ENCODE measurements at regions not wholly inside any gene's neighbourhood (a gene's known extent, or its start where the extent isn't known, plus 50 kb on each side); places are given as distances from the start of the nearest gene placed in this dataset.
"Not testable (repeated sequence)": the region's sequence is repeated elsewhere in the genome, so short reads cannot be mapped to it uniquely, and the experiment has no call there.

DNA sequence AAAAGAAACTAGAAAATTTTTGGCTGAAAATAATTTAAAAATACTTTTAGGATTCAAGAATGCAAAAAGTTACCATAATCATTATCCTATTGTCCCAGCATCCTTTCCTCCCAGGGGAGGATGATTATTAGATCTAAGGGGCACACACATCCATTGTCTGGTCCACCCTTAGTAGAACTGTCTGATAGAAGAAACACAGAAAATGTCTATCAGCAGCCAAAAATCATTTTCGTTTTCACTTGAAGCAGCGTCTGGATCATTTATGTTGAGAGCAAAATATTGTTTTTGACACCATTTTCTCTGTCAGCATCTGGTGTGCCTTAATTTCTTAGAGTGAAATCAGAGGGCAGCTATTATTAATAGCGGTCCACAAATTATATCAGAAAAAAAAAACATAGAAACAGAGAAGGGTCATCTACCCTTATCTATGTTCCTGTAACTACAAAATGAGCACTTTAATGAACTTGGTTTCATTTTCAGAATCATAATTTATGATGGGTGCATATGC lies 446.3 kb downstream of the TRAM1L1 start:
- DNase-seq = no peak

DNA sequence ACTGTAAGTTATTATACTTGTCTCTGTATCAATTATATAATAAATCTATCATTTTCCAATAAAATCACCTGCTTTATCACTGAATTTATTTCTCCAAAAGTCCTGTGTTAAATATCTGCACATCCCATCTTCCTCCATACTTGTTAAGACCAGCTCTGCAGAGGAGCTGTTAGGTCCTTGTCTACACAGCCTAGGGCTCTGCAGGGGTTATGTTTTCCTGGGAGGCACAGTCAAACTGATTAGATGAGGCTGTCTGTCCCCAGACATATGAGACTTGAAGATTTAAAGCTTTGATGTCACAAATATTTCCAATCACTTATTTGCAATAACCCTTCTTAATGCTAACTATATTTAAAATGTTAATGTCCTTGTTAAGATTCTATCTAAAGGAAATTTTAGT lies 446.8 kb downstream of the TRAM1L1 start:
- DNase-seq = no peak

DNA sequence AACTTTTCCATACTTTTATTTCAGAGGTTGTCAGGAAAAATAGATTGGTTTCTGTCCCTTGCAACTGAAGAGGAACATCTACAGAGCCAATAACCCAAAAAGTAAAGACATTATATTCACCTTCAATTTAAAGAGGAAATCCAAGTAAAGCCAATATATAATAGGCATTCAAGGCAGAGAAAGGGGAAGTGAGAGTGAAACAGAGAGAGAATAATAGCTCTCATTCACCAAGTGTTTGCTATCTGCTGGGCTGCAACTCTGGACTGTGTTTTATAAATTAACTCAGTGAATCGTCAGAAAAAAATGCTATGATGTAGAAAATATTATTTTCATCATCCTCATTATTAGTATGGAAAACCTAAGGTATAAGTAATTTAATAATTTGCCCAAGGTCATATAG lies 448.5 kb downstream of the TRAM1L1 start:
- no peak for DNase-seq

DNA sequence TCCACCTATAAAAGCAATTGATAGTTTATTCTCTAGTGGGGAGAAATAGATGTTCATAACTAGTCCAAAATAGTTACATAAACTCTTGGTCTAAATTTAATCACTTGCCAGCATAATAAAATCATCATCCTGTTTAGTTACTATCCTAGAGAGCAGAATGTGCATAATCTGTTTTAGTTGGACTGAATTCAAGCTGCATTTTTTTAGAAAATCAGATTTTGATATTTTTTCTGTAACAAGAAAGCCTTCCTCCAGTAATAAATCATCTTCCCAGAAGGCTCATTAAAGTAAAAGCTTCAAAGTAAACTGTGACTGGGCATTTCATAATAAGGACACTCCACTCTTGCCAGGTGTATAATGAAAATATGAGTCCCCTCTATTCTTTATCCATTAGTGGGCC lies 453.1 kb downstream of the TRAM1L1 start:
- DNase-seq = no peak

DNA sequence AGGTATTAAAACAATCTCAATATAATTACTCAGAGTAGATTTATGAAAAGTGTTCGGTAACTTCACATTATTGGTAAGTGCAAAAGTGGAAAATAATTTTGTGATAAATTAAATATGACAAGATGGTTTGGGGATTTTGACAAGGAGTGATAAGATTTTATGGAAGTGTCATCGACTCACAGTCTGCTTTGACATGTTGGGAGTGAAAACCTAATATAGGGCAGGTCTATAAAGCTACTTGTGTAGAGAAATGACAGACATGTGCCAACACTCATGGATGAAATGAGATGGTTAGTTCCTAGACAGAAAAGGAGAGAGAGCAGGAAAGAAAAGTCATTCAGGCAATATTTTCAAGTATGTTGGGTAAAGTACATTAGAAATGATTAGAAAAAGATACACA lies 456.8 kb downstream of the TRAM1L1 start:
- DNase-seq = no peak

DNA sequence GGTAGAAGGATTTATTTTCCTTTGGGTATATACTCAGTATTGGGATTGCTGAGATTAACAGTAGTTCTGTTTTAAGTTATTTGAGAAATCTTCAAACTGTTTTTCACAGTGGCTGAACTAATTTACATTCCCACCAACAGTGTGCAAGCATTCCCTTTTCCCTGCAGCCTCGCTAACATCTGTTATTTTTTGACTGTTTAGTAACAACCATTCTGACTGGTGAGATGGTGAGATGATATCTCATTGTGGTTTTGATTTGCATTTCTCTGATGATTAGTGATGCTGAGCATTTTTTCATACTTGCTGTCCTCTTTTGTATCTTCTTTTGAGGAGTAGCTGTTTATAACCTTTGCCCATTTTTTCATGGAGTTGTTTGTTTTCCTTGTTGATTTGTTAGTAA lies 457.8 kb downstream of the TRAM1L1 start:
- DNase-seq = no peak

DNA sequence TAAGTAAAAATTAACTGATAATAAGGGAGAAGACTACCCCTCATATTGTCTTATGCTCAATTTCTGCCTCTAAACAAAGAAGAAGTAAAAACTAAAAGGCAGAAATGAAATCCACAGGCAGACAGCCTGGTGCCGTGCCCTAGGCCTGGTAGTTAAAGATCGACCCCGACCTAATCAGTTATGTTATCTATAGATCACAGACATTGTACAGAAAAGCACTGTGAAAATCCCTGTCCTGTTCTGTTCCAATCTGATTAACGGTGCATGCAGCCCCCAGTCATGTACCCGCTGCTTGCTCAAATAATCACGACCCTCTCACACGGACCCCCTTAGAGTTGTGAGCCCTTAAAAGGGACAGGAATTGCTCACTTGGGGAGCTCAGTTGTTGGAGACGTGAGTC lies 465.9 kb downstream of the TRAM1L1 start:
- not testable (repeated sequence) for DNase-seq

DNA sequence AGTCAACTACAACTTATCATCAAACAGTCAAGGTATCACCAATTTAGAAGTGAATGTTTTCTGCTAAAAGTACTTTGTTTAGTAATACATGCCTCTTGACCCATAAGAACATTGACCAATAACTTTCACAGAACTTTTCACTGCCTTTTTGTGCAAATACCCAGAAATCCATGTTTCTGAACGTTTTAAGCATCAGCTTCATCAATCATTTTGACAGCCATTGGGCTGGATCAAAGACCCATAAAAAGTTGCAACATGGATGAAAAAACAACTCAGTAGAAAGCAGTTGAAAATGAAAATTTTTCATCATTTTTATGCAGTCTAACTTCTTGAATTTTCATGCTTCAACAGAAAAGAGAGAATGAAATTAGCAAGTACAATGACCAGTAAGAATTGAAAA lies 466.7 kb downstream of the TRAM1L1 start:
- no peak for DNase-seq

DNA sequence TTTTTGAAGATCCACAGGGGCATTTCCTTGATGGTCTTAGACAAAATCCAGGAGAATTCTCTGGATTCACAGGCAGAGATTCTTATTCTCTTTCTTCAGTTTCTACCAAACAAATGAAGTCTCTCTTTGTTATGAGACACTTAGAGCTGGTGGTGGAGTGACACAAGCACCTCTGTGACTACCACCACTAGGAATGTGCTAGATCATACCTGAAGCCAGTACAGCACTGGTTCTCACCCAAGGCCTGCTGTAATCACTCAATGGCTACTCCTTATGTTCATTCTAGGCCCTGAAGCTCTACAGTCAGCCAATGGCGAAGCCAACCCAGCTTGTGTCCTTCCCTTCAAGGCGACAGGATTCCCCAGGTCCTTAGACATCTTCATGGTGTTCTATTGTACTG lies 482.3 kb downstream of the TRAM1L1 start:
- no peak for DNase-seq

DNA sequence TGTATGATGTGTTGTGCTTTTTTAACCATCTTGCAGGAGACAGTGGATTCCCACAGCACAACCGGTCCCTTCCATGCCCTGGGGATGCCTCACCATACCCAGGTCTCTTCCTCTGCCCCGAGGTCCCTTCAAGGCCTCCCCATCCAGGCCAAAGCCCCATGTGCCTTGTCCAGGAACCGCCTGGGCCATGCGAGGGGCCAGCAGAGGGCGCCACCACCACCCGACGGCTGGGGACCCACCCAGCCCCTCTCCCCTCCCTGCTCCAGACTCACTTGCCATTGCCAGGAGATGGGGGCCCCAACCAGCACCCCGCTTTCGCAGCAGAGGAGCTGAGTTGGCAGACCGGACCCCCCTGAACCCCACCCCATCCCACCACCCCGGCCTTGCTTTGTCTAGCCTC lies 485.5 kb downstream of the TRAM1L1 start:
- no peak for DNase-seq

DNA sequence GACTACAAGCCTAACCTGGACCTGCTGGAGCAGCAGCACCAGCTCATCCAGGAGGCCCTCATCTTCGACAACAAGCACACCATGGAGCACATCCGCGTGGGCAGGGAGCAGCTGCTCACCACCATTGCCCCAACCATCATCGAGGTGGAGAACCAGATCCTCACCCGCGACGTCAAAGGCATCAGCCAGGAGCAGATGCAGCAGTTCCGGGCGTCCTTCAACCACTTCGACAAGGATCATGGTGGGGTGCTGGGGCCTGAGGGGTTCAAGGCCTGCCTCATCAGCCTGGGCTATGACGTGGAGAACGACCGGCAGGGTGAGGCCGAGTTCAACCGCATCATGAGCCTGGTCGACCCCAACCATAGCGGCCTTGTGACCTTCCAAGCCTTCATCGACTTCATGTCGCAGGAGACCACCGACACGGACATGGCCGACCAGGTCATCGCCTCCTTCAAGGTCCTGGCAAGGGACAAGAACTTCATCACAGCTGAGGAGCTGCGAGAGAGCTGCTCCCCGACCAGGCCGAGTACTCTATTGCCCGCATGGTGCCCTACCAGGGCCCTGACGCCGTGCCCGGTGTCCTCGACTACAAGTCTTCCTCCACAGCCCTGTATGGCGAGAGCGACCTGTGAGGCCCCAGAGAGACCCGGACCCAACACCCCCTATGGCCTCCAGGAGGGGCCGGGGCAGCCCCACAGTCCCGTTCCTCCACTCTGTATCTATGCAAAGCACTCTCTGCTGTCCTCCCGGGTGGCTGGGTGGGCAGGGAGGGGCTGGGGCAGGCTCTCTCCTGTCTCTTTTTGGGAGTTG lies 486.2 kb downstream of the TRAM1L1 start:
- no peak for DNase-seq

DNA sequence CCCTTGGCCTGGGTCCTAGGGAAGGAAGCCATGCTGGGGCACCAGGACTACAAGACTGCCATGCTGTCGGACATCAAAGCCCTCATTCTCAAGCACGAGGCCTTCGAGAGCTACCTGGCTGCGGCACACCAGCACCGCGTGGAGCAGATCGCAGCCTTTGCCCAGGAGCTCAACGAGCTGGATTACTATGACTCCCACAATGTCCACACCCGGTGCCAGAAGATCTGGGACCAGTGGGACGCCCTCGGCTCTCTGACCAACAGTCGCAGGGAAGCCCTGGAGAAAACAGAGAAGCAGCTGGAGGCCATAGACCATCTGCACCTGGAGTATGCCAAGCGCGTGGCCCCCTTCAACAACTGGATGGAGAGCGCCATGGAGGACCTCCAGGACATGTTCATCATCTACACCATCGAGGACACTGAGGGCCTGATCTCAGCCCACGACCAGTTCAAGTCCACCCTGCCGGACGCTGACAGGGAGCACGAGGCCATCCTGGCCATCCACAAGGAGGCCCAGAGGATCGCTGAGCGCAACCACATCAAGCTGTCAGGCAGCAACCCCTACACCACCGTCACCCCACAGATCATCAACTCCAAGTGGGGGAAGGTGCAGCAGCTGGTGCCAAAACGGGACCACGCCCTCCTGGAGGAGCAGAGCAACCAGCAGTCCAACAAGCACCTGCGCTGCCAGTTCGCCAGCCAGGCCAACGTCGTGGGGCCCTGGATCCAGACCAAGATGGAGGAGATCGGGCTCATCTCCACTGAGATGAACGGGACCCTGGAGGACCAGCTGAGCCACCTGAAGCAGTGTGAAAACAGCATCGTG lies 487.0 kb downstream of the TRAM1L1 start:
- no peak for DNase-seq

DNA sequence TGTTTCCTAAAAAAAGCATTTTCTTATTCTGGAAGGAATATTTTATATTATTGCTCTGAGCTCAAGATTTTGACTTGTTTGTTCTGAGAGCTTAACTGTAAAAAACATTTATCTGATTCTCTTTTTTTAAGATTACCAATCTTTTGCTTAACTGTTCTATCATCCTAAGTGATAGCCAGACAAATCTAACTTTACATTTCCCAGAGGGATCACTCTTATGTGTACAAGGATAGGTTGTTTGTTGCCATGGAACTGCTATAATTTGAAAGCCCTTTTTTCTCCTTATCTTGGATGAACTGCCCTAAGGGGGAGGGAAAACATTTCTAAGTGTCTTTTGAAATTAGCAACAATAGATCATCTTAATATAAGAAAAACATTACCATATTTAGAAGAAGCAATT lies 494.7 kb downstream of the TRAM1L1 start:
- DNase-seq = no peak

DNA sequence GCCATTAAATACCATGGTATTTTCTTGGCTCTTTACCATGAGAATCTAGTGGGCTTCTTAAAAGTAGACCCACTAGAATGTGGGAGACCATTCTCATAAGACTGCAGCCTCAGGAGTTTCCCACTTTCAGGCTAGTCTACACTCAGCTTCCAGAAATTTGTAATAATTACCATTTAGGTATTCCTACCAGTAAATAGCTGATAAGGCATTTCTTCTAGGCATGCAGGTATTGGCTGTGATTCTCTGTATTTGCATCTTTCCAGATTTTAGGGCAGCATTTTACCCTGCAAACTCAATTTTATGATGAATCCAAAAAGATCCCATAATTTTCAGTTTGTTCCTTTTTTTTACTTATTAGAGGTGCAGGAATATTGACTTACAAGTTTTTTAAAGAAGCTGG lies 496.6 kb downstream of the TRAM1L1 start:
- DNase-seq = no peak

DNA sequence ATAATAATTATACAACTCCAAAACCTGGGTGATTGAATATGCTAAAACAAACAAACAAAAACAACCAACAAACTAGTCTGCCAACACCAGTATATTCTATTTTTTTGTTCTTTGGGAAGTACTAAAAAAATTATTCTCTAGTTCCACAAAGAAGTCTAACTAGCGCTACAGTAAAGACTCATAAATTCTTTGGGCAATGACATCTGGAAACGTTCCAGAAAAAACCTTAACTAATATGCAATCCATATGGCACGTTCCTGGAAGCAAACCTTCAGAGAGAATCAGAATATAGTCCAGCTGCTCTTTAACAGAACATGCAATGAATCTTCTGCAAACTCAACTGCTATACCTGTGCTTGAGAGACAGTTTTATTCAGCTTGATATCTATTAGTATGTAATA lies 500.1 kb downstream of the TRAM1L1 start:
- no peak for DNase-seq

DNA sequence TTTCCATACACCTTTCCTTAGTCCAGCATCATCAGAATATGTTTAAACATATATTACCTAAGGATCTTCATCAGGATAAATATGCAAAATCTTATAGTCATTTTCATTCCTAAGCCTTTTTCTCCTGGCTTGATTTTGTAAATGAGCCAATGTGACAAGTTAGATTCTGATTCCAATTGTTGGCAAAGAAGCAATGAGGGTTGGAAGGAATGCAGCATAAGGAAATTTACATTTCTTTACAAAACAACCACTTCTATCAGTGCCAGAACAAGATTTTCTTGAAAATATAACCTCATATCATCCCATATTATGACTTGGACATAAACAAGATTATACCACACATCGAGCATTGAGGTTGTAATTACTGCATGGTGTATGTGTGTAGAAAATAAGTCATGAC lies 508.1 kb downstream of the TRAM1L1 start:
- no peak for DNase-seq

DNA sequence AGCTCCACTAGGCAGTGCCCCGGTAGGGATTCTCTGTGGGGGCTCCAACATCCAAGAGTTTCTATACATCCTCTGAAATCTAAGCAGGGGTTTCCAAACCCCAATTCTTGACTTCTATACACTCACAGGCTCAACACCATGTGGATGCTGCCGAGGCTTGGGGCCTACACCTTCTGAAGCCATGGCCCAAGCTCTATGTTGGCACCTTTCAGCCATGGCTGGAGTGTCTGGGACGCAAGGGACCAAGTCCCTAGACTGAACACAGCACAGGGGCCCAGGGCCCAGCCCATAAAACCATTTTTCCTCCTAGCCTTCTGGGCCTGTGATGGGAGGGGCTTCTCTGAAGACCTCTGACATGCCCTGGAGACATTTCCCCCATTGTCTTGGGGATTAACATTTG lies 511.8 kb downstream of the TRAM1L1 start:
- no peak for DNase-seq

DNA sequence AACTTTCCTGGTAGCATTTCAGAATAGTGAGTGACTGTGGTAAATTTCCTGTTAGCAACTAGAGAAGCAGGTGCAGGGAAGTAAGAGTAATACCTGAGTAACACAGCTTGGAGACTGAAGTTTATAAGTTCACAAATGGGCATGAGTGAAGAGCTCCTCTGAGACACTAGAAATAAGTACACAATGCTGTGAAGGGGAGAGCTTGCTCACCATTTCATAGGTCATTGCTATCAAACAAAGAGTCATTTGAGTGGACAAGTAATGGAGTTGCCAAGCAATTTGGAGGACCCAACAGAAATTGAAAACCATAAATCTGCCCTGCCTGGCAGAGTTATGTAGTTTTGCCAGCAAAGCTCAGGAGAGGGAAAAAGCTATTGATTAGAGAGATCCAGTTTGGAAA lies 523.6 kb downstream of the TRAM1L1 start:
- no peak for DNase-seq

DNA sequence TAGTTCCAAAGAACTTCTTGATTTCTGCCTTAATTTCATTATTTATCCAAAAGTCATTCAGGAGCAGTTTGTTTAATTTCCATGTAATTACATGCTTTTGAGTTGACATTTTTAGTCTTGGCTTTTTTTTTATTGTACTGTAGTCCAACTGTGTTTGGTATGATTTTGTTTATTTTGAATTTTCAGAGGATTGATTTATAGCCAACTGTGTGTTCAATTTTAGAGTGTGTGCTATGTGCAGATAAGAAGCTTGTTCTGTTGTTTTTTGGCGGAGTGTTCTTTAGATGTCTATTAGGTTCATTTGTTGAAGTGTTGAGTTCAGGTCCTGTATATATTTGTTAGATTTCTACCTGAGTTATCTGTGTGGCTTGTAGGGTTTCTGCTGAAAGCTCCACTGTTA lies 533.6 kb downstream of the TRAM1L1 start:
- no peak for DNase-seq

DNA sequence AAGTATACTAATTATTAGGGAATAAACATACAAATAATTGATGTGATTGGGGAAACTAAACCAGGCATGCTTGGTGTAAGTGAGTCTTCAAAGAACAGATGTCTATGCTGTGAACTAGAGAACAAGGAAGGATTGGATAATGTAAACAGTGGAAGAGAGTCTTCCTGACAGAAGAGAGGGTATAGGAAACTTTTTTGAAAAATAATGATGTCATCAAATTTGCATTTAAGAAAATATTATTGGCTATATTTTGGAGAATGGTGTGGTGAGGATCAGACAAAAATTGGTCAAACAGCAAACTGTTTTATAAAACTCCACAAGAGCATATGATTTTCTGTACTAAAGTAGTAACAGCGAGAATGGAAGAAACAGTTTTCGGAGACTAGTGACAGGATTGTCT lies 537.7 kb downstream of the TRAM1L1 start:
- no peak for DNase-seq

DNA sequence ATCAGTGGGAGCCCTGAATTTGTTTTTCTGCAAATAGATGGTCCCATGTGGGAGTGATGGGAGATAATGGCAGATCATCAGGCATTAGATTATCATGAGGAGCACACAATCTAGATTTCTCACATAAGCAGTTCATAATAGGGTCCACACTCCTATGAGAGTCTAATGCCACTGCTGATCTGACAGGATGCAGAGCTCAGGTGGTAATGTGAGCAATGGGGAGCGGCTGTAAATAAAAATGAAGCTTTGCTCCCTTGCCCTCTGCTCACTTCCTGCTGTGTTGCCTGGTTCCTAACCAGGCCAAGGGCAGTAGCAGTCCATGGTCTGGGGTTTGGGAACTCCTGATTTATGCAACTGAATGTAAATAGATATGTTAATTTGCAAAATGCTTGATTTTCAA lies 538.6 kb downstream of the TRAM1L1 start:
- DNase-seq = no peak

DNA sequence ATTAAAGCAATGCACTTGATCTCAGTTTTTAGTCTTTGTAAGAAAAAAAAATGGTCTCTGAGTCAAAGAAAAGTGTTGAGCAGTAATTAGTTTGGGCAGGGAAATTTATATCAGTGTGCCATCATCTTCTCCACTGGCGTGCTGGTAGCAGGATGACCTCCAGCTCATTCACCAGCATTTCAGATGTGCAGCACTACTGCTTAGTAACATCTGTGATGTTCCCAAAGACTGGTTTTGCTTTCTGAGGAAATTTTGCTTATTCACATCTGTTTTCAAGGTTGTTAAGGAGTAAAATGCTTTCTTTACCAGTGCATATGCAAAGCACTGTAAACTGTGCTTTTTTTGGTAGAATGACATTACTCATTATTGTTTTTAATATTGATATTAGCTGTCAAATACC lies 540.4 kb downstream of the TRAM1L1 start:
- DNase-seq = no peak

DNA sequence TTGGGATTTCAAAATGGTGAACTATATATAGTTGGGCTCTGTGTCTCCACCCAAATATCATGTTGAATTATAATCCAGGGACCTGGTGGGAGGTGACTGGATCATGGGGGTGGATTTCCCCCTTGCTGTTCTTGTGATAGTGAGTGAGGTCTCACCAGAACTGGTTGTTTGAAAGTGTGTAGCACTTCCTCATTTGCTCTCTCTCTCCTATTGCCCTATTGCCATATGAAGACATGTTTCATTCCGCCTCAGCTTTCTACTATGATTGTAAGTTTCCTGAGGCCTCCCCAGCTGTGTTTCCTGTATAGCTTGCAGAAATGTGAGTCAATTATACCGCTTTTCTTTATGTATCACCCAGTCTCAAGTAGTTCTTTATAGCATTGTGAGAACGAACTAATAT lies 545.6 kb downstream of the TRAM1L1 start:
- no peak for DNase-seq

DNA sequence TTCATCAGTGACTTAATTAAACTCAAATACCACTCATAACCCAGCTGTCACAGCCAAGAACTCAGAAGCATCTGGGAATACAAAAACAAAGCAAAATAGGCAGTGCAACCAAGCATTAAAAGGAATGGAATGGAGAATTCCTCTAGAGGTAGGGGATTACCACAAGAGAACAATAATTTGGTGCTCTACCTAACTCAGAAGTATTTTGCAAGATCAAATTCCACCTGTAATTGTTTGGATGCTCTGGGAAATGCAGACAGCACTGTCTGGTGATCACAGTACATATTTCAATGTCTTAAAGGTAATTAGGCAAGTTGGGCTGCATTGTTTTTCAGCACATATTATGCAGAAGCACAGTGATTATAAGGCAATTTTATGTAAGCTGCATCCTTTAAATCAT lies 547.5 kb downstream of the TRAM1L1 start:
- DNase-seq = no peak

Data from CD4-positive, alpha-beta T cell treated with Interleukin-21 for 1 hour (primary cell).